Renal cortical epithelial cell (primary cell): ENCODE measurements at regions not wholly inside any gene's neighbourhood (a gene's known extent, or its start where the extent isn't known, plus 50 kb on each side); places are given as distances from the start of the nearest gene placed in this dataset.
A peak's percentile ranks its signal among the peaks of the same experiment; 100 is the strongest.
"Not testable (repeated sequence)": the region's sequence is repeated elsewhere in the genome, so short reads cannot be mapped to it uniquely, and the experiment has no call there.

Experiments
- DNase-seq: peaks from one replicate; pipeline ENCODE4 v3.0.0-alpha.2; 2011; ENCODE audit warnings: low read depth

DNA sequence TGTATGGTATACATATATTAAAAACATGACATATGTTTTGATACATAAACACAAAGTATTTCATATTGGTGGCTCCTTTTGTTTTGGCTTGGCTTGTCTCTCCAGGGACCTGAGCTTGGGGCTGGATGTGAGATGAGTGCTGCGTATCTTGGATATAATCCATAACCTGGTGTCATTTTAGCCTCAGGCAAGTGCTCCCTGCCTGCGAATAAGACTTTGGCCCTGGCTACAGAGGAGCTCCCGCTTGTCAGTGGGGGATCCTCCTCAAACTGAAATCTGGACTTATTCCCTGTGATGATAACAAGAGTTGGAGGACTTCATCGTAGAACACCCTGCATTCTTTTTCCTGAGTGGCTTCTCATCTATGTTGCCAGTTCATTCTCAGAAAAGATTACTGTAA is 341.7 kb upstream of the CLINT1 start:
- DNase-seq: no peak

GRCh38 chr5:158198636-158199035 is 339.7 kb upstream of the CLINT1 start:
- DNase-seq: no peak

- no peak for DNase-seq
These were observed 336.7 kb upstream of the CLINT1 start for GRCh38 chr5:158195416-158196210.

- no peak for DNase-seq
These were observed 335.6 kb upstream of the CLINT1 start for GRCh38 chr5:158194561-158194976.

GRCh38 chr5:158193395-158193794 is 334.4 kb upstream of the CLINT1 start:
- DNase-seq: not testable (repeated sequence)

- DNase-seq: no peak
These were observed 321.5 kb upstream of the CLINT1 start for GRCh38 chr5:158180407-158180806.

- DNase-seq: no peak
These were observed 320.3 kb upstream of the CLINT1 start for GRCh38 chr5:158179271-158179670.

DNA sequence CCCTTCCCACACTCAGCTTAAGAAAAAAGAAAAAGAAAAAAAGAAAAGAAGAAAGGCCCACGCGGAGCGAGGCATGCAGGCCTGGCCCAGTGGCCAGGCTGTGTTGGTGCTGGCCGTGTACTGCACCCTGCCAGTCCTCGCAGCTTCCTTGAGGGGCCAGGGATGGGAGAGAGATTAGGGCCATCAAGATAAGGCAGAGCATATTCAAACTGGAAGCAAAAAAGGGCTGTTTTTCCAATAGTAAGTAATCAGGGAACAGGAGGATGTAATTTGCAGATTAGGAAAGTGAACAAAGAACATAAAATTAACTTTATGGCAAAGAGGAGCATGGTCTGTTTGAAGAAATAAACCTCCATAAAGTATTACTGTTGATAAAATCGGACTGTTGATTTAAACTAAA is 319.6 kb upstream of the CLINT1 start:
- no peak for DNase-seq

DNA sequence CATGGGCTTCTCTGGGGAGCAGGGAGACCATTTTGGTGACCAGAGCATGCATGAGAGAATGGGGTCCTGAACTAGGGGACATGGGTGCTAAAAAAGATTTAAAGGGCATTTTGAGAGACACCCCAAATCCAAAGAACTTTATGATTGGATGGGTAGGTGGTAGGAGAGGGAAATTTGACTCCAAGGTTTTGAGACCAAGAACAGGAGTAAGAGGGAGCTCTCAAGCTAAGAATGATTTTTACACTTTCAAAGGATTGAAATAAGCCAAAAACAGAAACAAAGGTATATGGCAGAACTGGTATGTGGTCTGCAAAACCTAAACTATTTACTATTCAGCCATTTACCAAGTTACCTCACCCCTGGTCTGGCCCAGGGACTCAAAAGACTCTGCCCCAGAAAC is 318.2 kb upstream of the CLINT1 start:
- no peak for DNase-seq

GRCh38 chr5:158175934-158176481 is 317.1 kb upstream of the CLINT1 start:
- peak; percentile 70 for DNase-seq

GRCh38 chr5:158174918-158175851 is 316.2 kb upstream of the CLINT1 start:
- peak; percentile 32 for DNase-seq

DNA sequence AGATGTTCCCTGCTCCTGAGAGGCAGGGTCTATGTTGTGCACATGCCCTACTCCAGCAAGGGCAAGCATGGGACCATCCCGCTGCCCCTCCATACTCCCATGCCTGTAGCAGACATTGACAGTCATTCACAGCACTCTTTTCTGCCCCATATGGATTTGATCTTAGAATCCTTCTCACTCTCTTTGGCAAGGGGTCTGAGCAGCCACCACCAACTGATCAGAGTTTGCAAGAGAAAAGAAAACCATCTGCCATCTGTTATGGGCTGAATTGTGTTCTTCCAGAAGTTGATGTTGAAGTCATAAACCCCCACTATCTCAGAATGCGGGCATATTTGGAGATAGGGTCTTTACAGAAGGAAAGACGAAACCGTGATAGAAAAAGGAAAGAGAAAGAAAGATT is 315.1 kb upstream of the CLINT1 start:
- DNase-seq: no peak

DNA sequence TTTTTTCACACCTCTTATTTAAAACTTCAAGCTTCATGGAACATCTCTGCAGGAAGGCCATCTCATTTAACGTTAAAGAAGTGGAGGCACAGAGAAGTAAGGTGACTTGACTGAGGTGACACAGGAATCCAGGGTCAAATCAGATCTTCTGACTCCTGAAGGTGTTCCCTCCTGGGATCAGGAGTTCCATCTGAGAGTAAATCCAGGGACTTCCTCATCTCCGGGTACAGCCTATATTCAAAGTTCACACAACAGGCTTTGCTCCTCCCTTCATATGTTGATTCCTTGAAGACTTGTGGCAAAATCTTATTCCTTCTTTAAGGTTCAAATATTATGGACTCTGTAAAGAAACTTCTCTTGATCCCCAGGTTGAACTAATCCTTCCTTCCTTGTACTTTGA is 313.1 kb upstream of the CLINT1 start:
- DNase-seq: no peak

DNA sequence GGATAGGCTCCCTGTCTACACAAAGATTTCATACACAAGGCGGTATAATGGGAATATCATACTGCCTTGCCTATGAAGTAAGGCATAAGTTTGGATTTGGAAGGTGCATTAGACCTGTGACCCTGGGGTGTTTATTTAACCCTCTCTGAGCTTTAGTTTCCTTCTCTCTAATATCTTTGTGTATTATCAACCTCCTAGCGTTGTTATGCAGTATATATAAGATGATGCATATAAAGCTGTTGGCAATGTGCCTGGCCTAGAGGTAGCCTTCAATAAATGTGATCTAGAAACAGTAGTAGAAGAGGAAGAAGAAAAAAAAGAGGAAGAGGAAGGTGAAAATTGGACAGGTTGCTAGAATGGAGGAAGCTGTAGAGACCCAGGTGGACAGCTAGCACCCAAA is 311.6 kb upstream of the CLINT1 start:
- DNase-seq: no peak

DNA sequence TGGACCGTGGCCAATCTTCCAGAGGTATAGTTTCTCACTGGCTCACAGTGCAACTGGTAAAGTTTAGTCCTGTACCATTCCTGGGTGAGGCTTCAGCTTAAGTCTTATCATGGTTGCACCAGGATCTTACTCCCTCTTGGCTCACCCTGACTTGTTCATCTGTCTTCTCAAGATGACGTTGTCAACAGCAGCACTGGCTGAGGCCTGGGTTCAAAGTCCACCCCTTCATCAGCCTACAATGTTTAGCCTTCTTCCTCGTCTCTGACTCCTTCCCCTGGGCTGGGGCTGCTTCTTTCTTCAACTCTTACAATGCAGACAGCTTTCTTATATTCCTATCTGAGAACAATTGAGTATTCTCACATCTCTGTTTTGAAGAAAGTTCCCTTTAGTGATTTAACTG is 311.1 kb upstream of the CLINT1 start:
- no peak for DNase-seq

DNA sequence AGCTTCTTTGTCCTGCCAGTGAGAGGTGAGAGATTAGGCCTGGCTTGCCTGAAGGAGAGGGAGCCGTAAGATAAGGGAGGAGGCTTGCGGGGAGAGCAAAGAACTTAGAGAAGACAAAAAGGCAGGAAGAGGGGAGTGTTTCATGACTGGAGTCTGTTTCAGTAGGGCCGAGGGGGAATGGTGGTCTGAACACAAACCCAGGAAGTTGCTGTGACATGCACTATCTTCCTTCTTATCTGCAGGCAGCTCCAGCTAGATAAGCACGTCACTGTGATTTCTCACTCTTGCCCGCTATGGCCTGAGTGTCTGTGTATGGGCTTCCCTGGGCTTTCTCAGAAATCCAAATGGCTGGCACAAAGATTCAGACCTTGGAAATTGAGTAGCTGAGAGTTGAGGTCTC is 307.5 kb upstream of the CLINT1 start:
- no peak for DNase-seq

GRCh38 chr5:158165647-158166046 is 306.7 kb upstream of the CLINT1 start:
- DNase-seq: no peak

DNA sequence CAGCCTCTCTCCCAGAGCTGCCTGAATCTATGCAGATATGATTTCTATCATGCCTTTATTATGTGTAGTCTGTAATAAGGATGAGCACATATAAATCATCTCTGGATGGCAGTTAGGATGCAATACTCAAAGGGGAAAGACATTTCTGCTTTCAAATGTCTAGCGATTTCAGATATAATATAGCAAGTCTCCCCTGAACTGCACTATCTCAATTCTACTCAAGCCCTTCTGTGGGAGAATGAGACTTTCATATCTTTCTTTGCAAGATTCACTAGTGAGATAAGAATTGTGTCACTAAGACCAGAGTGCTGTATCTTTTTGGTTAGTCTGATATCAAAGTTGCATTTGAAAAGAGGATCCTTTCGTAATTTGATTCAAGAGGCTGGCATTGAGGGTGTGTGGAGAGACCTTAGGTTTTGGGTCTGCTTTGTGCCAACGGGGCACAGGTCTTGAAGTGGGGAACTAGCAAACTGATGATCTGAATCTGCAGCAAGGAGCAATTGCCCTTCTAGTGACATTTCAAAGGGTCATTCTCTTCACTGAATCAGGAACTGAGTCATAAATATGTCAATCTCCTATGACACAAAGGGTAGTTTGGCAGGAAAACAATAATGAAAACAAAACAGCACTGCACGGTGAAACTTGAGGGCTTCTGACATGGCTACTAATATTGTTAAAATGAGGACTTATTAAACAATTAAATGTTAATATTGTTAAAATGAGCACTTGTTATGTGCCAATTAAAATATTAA is 305.5 kb upstream of the CLINT1 start:
- DNase-seq: no peak

- no peak for DNase-seq
These were observed 304.7 kb upstream of the CLINT1 start for GRCh38 chr5:158163451-158164295.

DNA sequence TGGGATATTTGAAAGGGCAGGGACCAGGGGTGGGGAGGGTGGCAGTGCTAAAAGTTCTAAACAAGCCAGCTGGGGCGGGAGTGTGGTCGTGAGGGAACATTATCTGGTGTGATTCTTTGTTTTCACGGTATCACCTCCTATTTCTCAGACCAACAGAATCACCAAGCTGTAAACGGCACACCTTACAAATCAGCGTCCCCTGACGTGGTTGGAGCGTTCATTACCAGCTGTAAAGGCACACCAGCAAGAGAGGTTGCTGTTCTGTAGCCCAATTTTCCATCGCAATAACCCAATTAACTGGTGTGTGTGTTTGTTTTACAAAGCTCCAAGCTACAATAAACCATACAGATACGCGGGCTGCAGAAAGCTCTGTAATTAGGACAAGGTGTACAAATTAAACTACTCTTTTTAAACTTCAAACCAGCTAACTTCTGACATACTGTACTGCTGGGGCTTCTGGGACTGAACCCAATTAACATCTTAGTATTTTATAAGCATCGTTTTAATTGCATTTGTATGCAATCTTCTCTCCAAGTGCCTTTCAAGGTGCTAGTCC is 303.6 kb upstream of the CLINT1 start:
- DNase-seq: no peak

DNA sequence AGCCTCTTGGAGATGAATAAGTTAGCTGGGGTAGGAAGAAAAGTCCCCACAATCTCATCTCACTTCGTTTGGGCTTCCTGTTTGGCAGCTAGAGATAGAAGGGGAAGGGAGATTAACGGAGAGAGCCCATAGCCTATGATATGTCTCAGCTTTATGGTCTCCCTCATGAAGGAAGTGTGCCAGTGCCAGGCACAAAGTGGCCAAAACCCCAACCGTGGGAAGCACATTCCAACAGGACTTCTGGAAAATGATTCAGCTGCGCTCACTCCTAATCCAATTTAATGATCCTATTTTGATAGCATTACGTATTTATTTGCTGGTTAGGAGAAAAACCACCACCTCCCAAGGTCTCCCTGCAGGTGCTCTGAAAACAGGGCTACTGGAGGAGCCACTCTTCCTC is 303.1 kb upstream of the CLINT1 start:
- no peak for DNase-seq
